Epithelial cell of esophagus (primary cell): ENCODE measurements at regions not wholly inside any gene's neighbourhood (a gene's known extent, or its start where the extent isn't known, plus 50 kb on each side); places are given as distances from the start of the nearest gene placed in this dataset.
A peak's percentile ranks its signal among the peaks of the same experiment; 100 is the strongest.

Source experiments
- DNase-seq: peaks from one replicate; pipeline ENCODE4 v3.0.0; 2010; ENCODE audit warnings: low read depth
- H3K4me3 ChIP-seq: 2 replicates; pipeline ENCODE4 v1.5.1; 2011; ENCODE audit warnings: mild to moderate bottlenecking, low read length, control low read depth
- TF ChIP-seq, protein P1 (sequence below): IDR thresholded peaks from 2 replicates; pipeline ENCODE4 v1.5.1; 2011; ENCODE audit warnings: low read depth, mild to moderate bottlenecking, low read length, control low read depth, inconsistent platforms; ENCODE audit not compliant: insufficient read depth; ENCODE audit errors: missing control alignments

GRCh38 chr12:65533177-65533883, 254.8 kb downstream of the MSRB3 start:
- H3K4me3 ChIP-seq, result no peak overlapping the region
- DNase-seq, result no peak

DNA sequence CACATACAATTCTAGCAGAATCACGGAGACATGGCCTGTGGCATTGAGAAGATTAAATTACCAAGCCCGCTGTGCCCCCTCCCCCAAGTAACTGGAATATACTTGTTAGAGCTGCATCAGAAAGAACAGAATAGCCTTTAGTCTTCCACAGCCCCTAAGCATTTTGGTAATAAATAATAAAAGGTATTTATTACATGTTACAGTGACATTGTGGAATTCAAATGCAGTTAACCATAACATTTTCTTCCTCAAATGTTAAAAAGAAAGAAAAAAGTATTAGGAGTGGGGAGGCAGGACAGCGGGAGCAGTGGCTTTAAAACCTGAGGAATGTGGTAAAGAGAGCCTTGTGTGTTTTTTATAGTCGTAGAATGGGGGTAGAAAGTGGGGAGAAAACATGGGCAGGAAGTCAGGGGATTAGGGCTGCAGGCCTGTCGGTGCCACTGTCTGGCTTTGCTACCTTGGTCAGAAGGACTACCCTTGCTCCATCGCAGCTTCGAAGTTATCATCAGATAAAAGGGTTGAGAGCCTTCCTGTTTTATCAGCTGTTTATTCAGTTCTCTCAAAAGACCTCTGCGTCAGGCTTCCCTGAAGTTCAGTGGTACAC, 255.9 kb downstream of the MSRB3 start:
- DNase-seq, result no peak
- H3K4me3 ChIP-seq, result no peak overlapping the region
- TF ChIP-seq, protein P1, sequence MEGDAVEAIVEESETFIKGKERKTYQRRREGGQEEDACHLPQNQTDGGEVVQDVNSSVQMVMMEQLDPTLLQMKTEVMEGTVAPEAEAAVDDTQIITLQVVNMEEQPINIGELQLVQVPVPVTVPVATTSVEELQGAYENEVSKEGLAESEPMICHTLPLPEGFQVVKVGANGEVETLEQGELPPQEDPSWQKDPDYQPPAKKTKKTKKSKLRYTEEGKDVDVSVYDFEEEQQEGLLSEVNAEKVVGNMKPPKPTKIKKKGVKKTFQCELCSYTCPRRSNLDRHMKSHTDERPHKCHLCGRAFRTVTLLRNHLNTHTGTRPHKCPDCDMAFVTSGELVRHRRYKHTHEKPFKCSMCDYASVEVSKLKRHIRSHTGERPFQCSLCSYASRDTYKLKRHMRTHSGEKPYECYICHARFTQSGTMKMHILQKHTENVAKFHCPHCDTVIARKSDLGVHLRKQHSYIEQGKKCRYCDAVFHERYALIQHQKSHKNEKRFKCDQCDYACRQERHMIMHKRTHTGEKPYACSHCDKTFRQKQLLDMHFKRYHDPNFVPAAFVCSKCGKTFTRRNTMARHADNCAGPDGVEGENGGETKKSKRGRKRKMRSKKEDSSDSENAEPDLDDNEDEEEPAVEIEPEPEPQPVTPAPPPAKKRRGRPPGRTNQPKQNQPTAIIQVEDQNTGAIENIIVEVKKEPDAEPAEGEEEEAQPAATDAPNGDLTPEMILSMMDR, result no peak

More at GRCh38 chr12:65533177-65533883, 254.8 kb downstream of the MSRB3 start:
- TF ChIP-seq, protein P1, result no peak

- DNase-seq, result no peak
- TF ChIP-seq, protein P1, result no peak
- no peak overlapping the region for H3K4me3 ChIP-seq
These were observed 257.5 kb downstream of the MSRB3 start for GRCh38 chr12:65535946-65536345.

DNA sequence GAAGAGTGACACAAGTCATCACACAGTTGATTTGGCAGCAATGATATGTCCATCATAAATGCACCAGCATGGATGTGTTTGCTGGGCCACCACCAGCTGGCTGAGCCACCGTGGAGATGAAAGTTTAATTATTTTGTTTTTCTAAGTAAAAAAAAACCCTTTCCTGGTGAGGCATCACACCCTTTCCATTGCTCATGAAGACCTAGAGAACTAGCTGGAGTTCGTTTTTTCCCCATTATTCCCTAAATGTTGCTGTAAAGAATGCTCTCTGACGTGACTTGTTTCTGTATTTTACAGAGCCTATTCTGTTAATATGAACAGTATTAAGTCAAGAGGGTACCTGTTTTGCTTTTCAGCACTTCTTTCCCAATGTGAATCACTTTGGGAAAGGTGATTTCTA, 257.9 kb downstream of the MSRB3 start:
- TF ChIP-seq, protein P1, result no peak
- no peak overlapping the region for H3K4me3 ChIP-seq
- no peak for DNase-seq

- TF ChIP-seq, protein P1, result no peak
- DNase-seq, result peak; percentile 95
- no peak overlapping the region for H3K4me3 ChIP-seq
These were observed 258.6 kb downstream of the MSRB3 start for GRCh38 chr12:65536876-65537681.

DNA sequence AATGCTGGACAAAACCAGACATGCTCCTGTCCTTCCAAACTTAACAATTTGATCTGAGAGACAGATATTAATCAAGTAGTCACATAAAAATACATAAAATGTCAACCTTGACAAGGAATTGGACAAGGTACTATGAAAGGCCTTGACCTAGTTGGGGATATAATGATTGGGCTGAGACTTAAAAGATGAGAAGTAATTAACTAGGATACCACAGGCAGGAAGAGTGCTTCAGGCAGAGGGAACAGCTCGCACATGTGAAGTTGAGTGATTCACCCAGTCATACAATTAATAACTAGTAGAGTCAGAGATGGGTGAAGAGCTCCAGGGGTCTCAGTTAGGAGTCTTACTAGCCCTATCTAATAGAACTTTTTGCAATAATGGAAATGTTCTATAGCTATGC, 259.5 kb downstream of the MSRB3 start:
- TF ChIP-seq, protein P1, result no peak
- DNase-seq, result peak; percentile 40

More for the DNA sequence above, 259.5 kb downstream of the MSRB3 start:
- H3K4me3 ChIP-seq, result no peak overlapping the region
